ENCODE measurements at regions not wholly inside any gene's neighbourhood (a gene's known extent, or its start where the extent isn't known, plus 50 kb on each side); places are given as distances from the start of the nearest gene placed in this dataset.

DNA sequence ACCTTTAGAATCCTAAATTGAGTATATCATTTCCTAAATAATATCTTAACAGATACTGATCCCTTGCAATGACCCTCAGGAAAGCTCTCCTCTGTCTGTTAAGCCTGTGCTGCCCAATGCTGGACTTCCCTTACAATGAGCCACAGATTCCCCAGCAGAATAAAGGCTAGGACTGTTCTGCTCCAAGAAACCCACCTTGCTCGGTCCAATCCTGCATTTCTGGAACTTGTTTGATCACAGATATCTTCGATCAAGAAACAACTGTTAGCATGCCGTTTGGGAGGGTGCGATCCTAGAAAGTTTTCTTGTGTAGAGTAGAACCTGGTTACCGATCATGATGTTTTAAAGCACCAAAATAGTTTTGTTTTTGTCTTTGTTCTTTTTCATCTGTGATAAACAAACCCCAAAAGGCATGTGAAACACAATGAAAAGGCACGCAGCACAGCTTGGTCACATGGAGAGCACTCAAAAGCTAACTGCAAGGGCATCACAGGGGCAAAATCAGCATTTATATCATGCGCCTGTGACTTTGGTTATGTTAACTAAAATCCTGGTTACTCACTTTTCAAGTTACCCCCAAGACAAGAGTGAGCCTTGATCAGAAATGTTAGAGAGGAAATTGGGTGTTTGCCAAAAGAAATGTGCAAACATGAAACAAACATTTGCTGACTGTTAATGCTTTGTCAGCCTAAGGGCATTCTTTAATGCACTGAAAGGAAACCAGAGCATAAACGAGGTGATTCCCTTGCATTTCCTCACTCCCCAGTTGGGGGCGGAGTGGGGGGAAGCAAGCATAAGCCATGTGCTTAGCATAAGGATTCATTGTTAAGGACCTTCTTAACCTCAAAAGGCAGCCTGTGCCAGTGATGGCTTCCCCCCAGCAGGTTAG lies 61.9 kb upstream of the ADAMTS16 start:
- Histone ChIP-seq H3K27me3 (no peaks in the 10 kb centered on the region), H3K9me3 (replicated peaks in 1 of 11) (peaks cover 0 to 8% (median 0%) of the 10 kb centered on the region in 11 experiments; a peak in 3 of 22 replicates), H4K20me1 (no peaks in the 10 kb centered on the region), H3K27ac (no peak overlapping the region), H3K9ac (no peak overlapping the region), H3K4me1 (peaks cover 0 to 8% (median 0%) of the 10 kb centered on the region in 10 experiments; a peak in 3 of 20 replicates), H3K36me3 (no peaks in the 10 kb centered on the region), H3K4me3 (no peak overlapping the region), H3K4me2 (no peak overlapping the region)
- no peak for TF ChIP-seq Cebpa-rat (IDR thresholded peaks at IDR 0.05)

DNA sequence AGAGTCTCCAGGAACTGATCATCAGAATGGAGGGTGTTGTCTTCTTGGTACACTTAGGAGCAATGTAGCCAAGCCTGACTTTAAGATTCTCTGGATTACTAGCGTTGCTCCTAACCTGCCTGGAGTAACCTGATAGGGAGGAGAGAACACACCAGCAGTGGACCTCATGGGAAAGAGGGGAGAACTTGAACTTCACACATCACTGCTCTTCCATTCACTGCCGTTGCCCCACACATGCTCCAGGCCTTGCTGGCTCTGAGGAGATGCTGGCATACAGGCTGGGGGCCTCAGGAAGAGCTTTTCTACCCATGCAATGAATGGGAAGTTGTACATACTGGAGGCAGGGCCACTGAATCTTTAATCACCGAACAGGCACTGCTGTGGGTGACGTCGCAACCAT lies 60.3 kb upstream of the ADAMTS16 start:
- Histone ChIP-seq H3K4me3 (no peak overlapping the region), H3K27ac (no peak overlapping the region), H3K36me3 (no peaks in the 10 kb centered on the region), H3K9me3 (replicated peaks in 1 of 11) (peaks cover 0 to 19% (median 0%) of the 10 kb centered on the region in 11 experiments; a peak in 2 of 22 replicates), H3K9ac (no peak overlapping the region), H3K4me2 (no peak overlapping the region), H3K4me1 (peaks cover 0 to 8% (median 0%) of the 10 kb centered on the region in 10 experiments; a peak in 3 of 20 replicates), H4K20me1 (no peaks in the 10 kb centered on the region), H3K27me3 (no peaks in the 10 kb centered on the region)
- no peak for TF ChIP-seq Cebpa-rat (IDR thresholded peaks at IDR 0.05)

DNA sequence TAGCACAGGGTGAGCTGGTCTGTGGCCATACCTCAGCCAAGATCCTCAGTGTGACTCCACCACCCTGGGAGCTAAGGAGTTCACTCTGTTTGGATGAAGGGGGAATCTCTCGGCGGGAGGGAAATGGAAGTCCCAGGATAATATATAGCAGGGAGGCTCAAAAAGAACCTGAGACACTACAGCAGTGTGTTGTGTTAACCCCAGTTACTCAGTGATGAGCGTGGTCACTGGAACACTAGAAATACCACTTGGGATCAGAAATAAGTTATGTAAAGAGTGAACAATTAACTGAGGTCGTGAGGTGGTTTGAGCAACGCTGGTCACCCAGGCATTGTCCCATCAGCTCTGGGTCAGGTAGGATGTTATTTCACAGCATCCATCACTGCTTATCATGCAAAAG lies 59.3 kb upstream of the ADAMTS16 start:
- Histone ChIP-seq H3K4me1 (peaks cover 0 to 8% (median 0%) of the 10 kb centered on the region in 10 experiments; a peak in 3 of 20 replicates), H3K27ac (no peak overlapping the region), H3K4me3 (no peak overlapping the region), H3K9ac (no peak overlapping the region), H3K4me2 (no peak overlapping the region), H3K27me3 (no peaks in the 10 kb centered on the region), H3K9me3 (replicated peaks in 1 of 11) (peaks cover 0 to 19% (median 0%) of the 10 kb centered on the region in 11 experiments; a peak in 2 of 22 replicates), H3K36me3 (no peaks in the 10 kb centered on the region), H4K20me1 (no peaks in the 10 kb centered on the region)
- TF ChIP-seq Cebpa-rat (IDR thresholded peaks at IDR 0.05), result no peak

DNA sequence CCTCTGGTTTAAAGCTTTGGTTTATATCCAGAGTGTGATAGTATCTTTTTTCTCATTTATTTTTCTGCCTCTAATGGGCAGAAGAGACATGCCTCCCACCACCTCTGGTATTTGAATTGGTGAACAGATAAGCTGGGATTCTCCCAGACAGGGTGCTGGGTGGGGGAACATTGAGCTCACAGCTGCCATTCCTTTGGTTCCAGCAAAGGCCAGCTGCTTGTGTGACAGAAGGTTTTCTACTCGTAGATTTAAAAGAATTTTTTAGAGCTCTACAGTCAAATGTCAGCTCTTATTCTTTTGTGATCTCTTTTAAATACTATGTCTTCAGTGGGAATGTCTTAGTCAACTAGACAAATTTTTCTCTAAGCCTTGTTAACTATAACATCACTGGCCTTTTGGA lies 54.7 kb upstream of the ADAMTS16 start:
- H3K27ac ChIP-seq, result no peak overlapping the region
- peaks cover 0 to 19% (median 0%) of the 10 kb centered on the region in 11 experiments; a peak in 2 of 22 replicates for H3K9me3 ChIP-seq (replicated peaks in 1 of 11)
- H3K36me3 ChIP-seq, result no peaks in the 10 kb centered on the region
- no peaks in the 10 kb centered on the region for H3K27me3 ChIP-seq
- no peak overlapping the region for H3K9ac ChIP-seq
- no peaks in the 10 kb centered on the region for H4K20me1 ChIP-seq
- H3K4me2 ChIP-seq, result no peak overlapping the region
- no peak overlapping the region for H3K4me3 ChIP-seq
- H3K4me1 ChIP-seq, result peaks cover 0 to 6% (median 0%) of the 10 kb centered on the region in 10 experiments; a peak in 2 of 20 replicates
- TF ChIP-seq Cebpa-rat (IDR thresholded peaks at IDR 0.05), result no peak

DNA sequence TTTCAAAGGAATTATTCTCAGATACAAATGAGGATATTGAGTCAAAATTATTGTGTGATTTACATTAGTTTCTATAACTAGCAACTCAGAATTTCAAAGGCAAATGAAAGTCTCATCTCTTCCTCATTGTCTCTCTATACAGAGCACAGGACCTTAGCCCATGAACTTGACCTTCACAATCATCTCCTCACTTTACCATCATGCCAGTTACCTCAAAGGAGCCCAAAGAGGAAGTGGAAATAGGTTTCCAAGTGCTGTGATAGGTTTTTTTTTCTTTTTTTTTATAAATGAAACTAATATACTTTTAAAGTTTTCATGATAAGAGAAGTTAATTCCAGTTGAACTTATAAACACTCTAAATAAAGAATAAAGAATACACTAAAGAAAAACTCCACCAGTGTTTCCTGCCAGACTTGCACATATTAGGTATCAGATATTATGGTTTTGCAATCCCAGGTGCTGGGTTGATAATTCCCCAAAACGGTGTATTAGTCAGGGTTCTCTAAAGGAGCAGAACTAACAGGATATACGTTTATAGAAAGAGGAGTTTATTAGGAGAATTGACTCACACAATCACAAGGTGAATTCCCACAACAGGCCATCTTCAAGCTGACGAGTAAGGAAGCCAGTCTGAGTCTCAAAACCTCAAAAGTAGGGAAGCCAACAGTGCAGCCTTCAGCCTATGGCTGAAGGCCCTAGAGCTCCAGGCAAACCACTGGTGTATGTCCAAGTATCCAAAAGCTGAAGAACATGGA lies 50.1 kb upstream of the ADAMTS16 start:
- Histone ChIP-seq H3K4me1 (peaks cover 0 to 7% (median 0%) of the 10 kb centered on the region in 10 experiments; a peak in 2 of 20 replicates), H3K27me3 (no peaks in the 10 kb centered on the region), H3K4me3 (no peak overlapping the region), H3K9ac (no peak overlapping the region), H4K20me1 (no peaks in the 10 kb centered on the region), H3K27ac (no peak overlapping the region), H3K9me3 (replicated peaks in 1 of 11) (no peaks in the 10 kb centered on the region), H3K4me2 (peak overlapping the region in 1 of 11 experiments; percentile 11; a peak in 1 of 22 replicates), H3K36me3 (no peaks in the 10 kb centered on the region)
- TF ChIP-seq Cebpa-rat (IDR thresholded peaks at IDR 0.05), result no peak

Data from BLaER1 treated with 17β-estradiol and CSF1 and Interleukin-3, amounts not matched to agents 10 nM and 100 nM (cell line).